HCT116 (cell line): ENCODE measurements at regions not wholly inside any gene's neighbourhood (a gene's known extent, or its start where the extent isn't known, plus 50 kb on each side); places are given as distances from the start of the nearest gene placed in this dataset.

Source experiments
- ATAC-seq: fragments of 200-7000 bp; cut with Tn5 transposase; 2 replicates; pipeline ENCODE4 v1.9.1; 2020; ENCODE audit warnings: mild to moderate bottlenecking, moderate library complexity
- BruUV-seq: library from RNA; stranded (reverse); fragments of 400-500 nt; replicated peaks from 2 replicates; lab custom pipeline; 2021; lab: Mats Ljungman, UMichigan
- CTCF ChIA-PET: fragments of 300-600 bp; sonication (Branson Sonifier 250); formaldehyde crosslinking; loops from one replicate; lab custom pipeline; 2021; ENCODE audit warnings: antibody characterized with exemption; lab: Charles Lee
- POLR2A ChIA-PET: fragments of 300-600, 350-600 bp; sonication (Branson Sonifier 250); formaldehyde crosslinking; loops from one replicate; lab custom pipeline; 2021; ENCODE audit warnings: antibody characterized with exemption; lab: Charles Lee
- RAD21 ChIA-PET, 2 experiments: fragments of 300-600 bp; sonication (Branson Sonifier 250); formaldehyde crosslinking; loops; one replicate each; lab custom pipeline; 2023; ENCODE audit warnings: low total read pairs in 2 of 2; ENCODE audit not compliant: uncharacterized antibody in 2 of 2, unreplicated experiment in 2 of 2, low non-redundant PET in 1 of 2; lab: Charles Lee
- DNase-seq: peaks from one replicate; pipeline ENCODE4 v3.0.0-alpha.2; 2010; ENCODE audit warnings: low read depth, low spot score
- H2AFZ ChIP-seq: fragments of 200-600 bp; shearing (Covaris generic), sonication (generic); 2 replicates; pipeline ENCODE4 v1.6.1; 2017; ENCODE audit warnings: low read depth, mixed run types, mixed read lengths, antibody characterized with exemption, low read length; ENCODE audit not compliant: poor library complexity, severe bottlenecking
- H3K27ac ChIP-seq: 2 replicates; pipeline ENCODE4 v1.5.1; 2012; ENCODE audit warnings: low read depth, low read length
- H3K27me3 ChIP-seq: fragments of 200-600 bp; sonication (generic); 2 replicates; pipeline ENCODE4 v1.6.1; 2016; ENCODE audit warnings: mixed run types, low read length, mixed read lengths; ENCODE audit not compliant: insufficient read depth
- H3K36me3 ChIP-seq, 2 experiments: fragments of 200-500 bp in 1 of 2; fragments of 200-600 bp in 1 of 2; sonication (Bioruptor generic) in 1 of 2; sonication (generic) in 1 of 2; 2 replicates each; pipeline versions ENCODE4 v1.5.1 to v1.6.1; 2014 to 2016; ENCODE audit warnings: low read length in 2 of 2, inconsistent platforms in 1 of 2, mixed read lengths in 1 of 2, mixed run types in 1 of 2; ENCODE audit not compliant: insufficient read depth in 2 of 2, control insufficient read depth in 1 of 2
- H3K4me1 ChIP-seq, 2 experiments: fragments of 200-600 bp in 1 of 2; sonication (generic) in 1 of 2; 2 replicates each; pipeline versions ENCODE4 v1.5.1 to v1.6.1; 2012 to 2017; ENCODE audit warnings: low read length in 2 of 2, inconsistent platforms in 1 of 2, mild to moderate bottlenecking in 1 of 2, mixed read lengths in 1 of 2, mixed run types in 1 of 2, moderate library complexity in 1 of 2; ENCODE audit not compliant: insufficient read depth in 2 of 2, control insufficient read depth in 1 of 2
- H3K4me2 ChIP-seq: fragments of 200-600 bp; sonication (generic); 2 replicates; pipeline ENCODE4 v1.6.1; 2017; ENCODE audit warnings: mixed run types, low read length, mixed read lengths
- H3K4me3 ChIP-seq, 2 experiments: fragments of 200-600 bp in 1 of 2; sonication (generic) in 1 of 2; replicated peaks in 1 of 2; 2 replicates each; pipeline ENCODE4 v1.5.1; 2011 to 2016; ENCODE audit warnings: low read length in 2 of 2, control low read depth in 1 of 2, low read depth in 1 of 2, mild to moderate bottlenecking in 1 of 2, mixed read lengths in 1 of 2, mixed run types in 1 of 2
- H3K79me2 ChIP-seq: fragments of 200-600 bp; sonication (generic); 2 replicates; pipeline ENCODE4 v1.6.1; 2017; ENCODE audit warnings: mild to moderate bottlenecking, mixed run types, low read length, moderate library complexity, mixed read lengths; ENCODE audit not compliant: insufficient read depth
- H3K9ac ChIP-seq: fragments of 200-600 bp; sonication (generic); 2 replicates; pipeline ENCODE4 v1.6.1; 2016; ENCODE audit warnings: low read length, mixed read lengths
- H3K9me2 ChIP-seq: fragments of 200-600 bp; sonication (generic), shearing (Covaris generic); 2 replicates; pipeline ENCODE4 v1.6.1; 2017; ENCODE audit warnings: mixed run types, mild to moderate bottlenecking, moderate library complexity; ENCODE audit not compliant: insufficient read depth
- H3K9me3 ChIP-seq, 2 experiments: fragments of 200-500 bp in 1 of 2; fragments of 200-600 bp in 1 of 2; sonication (Bioruptor generic) in 1 of 2; sonication (generic) in 1 of 2; 2 replicates each; pipeline ENCODE4 v1.6.1; 2014 to 2017; ENCODE audit warnings: low read length in 2 of 2, mixed read lengths in 2 of 2, inconsistent platforms in 1 of 2, low read depth in 1 of 2, mild to moderate bottlenecking in 1 of 2, mixed run types in 1 of 2, moderate library complexity in 1 of 2; ENCODE audit not compliant: control insufficient read depth in 1 of 2, insufficient read depth in 1 of 2
- H4K20me1 ChIP-seq: fragments of 200-600 bp; sonication (generic), shearing (Covaris generic); 2 replicates; pipeline ENCODE4 v1.6.1; 2017; ENCODE audit warnings: mixed run types, mild to moderate bottlenecking, moderate library complexity; ENCODE audit not compliant: insufficient read depth
- CBX3 ChIP-seq: IDR thresholded peaks from 2 replicates; pipeline ENCODE4 v1.6.1; 2012; ENCODE audit warnings: low read depth
- ELF1 ChIP-seq: IDR thresholded peaks from 2 replicates; pipeline ENCODE4 v1.6.1; 2012; ENCODE audit warnings: low read depth, borderline replicate concordance
- EZH2 ChIP-seq: fragments of 200-600 bp; sonication (generic); IDR thresholded peaks from 2 replicates; pipeline ENCODE4 v1.6.1; 2017; ENCODE audit warnings: antibody characterized with exemption, mixed run types
- FOSL1 ChIP-seq: IDR thresholded peaks from 2 replicates; pipeline ENCODE4 v1.6.1; 2012; ENCODE audit warnings: low read depth
- SIN3A ChIP-seq: IDR thresholded peaks from 2 replicates; pipeline ENCODE4 v1.6.1; 2012; ENCODE audit warnings: low read depth
- SP1 ChIP-seq: IDR thresholded peaks from 2 replicates; pipeline ENCODE4 v1.6.1; 2012; ENCODE audit warnings: low read depth
- SRF ChIP-seq: IDR thresholded peaks from 2 replicates; pipeline ENCODE4 v1.6.1; 2012; ENCODE audit warnings: low read depth
- ZFX ChIP-seq: fragments of 450-650 bp; IDR thresholded peaks from 2 replicates; pipeline ENCODE4 v1.6.1; 2017
- ZNF274 ChIP-seq: fragments of 200-500 bp; sonication (Bioruptor generic); IDR thresholded peaks from 2 replicates; pipeline ENCODE4 v1.6.1; 2014; ENCODE audit warnings: mild to moderate bottlenecking, low read depth, low read length, inconsistent platforms
- intact Hi-C: fragments of 100-400 bp; cut with micrococcal nuclease; formaldehyde crosslinking; loops from 2 replicates; pipeline ENCODE4 v1.10.0; 2022
- TF ChIP-seq, protein P1 (sequence below): IDR thresholded peaks from 2 replicates; pipeline ENCODE4 v1.6.1; 2012
- TF ChIP-seq, protein P2 (sequence below): IDR thresholded peaks from 2 replicates; pipeline ENCODE4 v1.6.1; 2012

DNA sequence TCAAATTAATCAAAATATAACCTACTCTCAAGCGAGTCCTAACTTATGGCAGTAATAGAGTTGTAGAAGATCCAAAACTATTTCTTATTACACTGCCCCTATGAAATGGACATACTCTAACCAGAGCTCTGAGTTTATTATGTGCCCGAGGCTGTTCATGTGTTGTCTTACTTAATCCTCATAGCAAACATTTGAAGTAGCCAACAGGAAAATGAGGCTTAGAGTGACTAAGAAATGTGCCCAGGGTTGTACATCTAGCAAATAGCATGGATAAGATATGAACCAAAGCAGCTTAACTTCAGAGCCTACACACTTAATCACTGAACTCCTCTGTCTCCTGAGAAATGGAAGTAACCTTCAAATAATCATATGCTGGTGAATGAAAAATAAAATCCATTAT is 1551.7 kb downstream of the MAT2B start:
- Histone ChIP-seq H2AFZ (no peak overlapping the region), H3K9ac (no peak overlapping the region), H3K36me3 (no peaks in the 10 kb centered on the region), H4K20me1 (no peaks in the 10 kb centered on the region), H3K79me2 (no peaks in the 10 kb centered on the region), H3K9me2 (no peaks in the 10 kb centered on the region), H3K9me3 (peaks cover 0 to 13% of the 10 kb centered on the region in 2 experiments; a peak in 3 of 4 replicates), H3K4me2 (no peak overlapping the region), H3K4me3 (no peak overlapping the region), H3K27ac (no peak overlapping the region), H3K27me3 (no peaks in the 10 kb centered on the region), H3K4me1 (no peaks in the 10 kb centered on the region)
- ATAC-seq (no peak), DNase-seq (no peak)
- CTCF ChIA-PET = no interaction called here
- no peak for TF ChIP-seq ZFX
- TF ChIP-seq ZNF274 = no peak
- no peak for TF ChIP-seq EZH2
- no peak for TF ChIP-seq SRF
- no TSS peak for BruUV-seq
- RAD21 ChIA-PET = no interaction called here
- POLR2A ChIA-PET = no interaction called here
- intact Hi-C loops = no loop called here

DNA sequence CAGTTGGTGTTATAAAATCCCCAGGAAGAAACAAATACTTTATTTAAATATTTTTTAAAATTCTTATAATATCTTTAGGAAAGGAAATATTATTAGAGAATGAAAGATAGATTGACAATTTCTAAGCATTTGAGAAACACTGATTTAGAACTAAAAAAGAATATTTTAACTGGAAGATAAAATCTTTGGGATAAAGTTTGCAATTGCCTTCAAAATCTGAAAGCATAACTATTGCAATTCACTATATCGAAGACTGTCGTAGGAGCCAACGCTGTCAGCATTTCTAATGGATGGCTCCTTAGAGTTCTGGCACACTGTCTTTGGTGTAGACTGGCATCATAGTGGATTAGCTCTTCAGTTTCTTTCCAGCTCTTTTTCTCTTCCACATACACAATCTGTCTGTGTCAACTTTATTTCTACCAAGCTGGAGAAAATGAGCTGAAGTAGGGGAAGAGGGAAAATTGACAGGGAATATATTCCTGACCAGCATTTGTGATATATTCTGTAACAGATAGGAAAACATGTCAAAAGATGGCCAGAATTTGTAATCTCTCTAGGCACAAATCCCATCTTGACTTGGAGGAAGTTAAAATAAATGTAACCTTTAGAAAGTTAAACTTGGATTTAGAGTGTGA is 1561.4 kb downstream of the MAT2B start:
- Histone ChIP-seq H3K9me2 (no peaks in the 10 kb centered on the region), H3K27me3 (no peaks in the 10 kb centered on the region), H3K27ac (no peak overlapping the region), H3K4me3 (no peak overlapping the region), H3K9ac (no peak overlapping the region), H3K9me3 (peaks cover 6 to 7% of the 10 kb centered on the region in 2 experiments; a peak in 3 of 4 replicates), H2AFZ (no peak overlapping the region), H3K4me1 (no peaks in the 10 kb centered on the region), H4K20me1 (no peaks in the 10 kb centered on the region), H3K4me2 (no peak overlapping the region), H3K36me3 (no peaks in the 10 kb centered on the region), H3K79me2 (no peaks in the 10 kb centered on the region)
- no TSS peak for BruUV-seq
- DNase-seq = no peak
- POLR2A ChIA-PET = no interaction called here
- RAD21 ChIA-PET = no interaction called here
- intact Hi-C loops = no loop called here
- TF ChIP-seq SIN3A (no peak), EZH2 (no peak), SP1 (no peak), CBX3 (no peak), FOSL1 (no peak), ELF1 (no peak)
- TF ChIP-seq, protein P1, sequence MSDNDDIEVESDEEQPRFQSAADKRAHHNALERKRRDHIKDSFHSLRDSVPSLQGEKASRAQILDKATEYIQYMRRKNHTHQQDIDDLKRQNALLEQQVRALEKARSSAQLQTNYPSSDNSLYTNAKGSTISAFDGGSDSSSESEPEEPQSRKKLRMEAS = no peak
- TF ChIP-seq, protein P2, sequence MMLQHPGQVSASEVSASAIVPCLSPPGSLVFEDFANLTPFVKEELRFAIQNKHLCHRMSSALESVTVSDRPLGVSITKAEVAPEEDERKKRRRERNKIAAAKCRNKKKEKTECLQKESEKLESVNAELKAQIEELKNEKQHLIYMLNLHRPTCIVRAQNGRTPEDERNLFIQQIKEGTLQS = no peak
- no peak for ATAC-seq
- CTCF ChIA-PET = no interaction called here
